MV-4-11 (cell line): ENCODE measurements at regions not wholly inside any gene's neighbourhood (a gene's known extent, or its start where the extent isn't known, plus 50 kb on each side); places are given as distances from the start of the nearest gene placed in this dataset.
"Not testable (repeated sequence)": the region's sequence is repeated elsewhere in the genome, so short reads cannot be mapped to it uniquely, and the experiment has no call there.

Source experiments
- DNase-seq: peaks from one replicate; lab custom pipeline; 2025; lab: John Stamatoyannopoulos, UW

DNA sequence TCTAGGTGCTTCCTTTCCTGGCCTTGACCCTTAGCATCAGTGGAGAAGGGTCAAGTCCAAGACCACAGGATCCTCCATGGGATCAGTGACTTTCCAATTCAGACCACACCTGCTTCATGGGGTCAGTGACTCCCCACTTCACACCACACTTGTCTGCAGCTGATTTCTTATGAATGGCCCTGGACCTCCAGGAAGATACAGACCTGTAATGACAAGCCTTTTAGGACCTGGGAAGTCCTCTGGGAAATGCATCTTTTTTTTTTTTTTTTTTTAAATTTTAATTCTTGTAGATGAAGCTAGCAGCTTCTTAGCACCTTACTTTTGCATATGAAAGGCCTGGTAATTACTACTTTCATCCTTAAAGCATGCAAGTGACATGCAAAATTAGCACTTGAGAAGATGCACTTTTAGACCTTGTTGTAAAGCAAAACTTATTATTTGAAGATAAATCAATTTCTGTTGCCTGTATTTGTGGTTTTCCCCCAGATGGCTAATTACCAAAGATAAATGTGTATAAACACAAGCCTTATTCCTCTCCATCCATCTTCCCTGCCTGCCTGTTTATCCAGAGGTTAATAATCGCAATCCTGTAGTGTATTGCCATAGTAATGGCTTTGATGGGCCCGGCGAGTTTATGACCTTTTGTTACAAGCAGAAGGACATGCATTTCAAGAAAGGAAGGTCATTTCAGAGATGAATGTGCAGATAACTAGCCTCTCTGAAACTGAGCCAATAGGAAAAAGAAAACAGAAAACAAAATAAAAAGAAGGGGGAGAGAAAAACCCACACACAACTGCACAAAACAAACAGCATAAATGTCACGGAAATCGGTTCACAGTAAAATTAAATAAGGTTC is 1018.7 kb downstream of the TYW1 start:
- DNase-seq: no peak

DNA sequence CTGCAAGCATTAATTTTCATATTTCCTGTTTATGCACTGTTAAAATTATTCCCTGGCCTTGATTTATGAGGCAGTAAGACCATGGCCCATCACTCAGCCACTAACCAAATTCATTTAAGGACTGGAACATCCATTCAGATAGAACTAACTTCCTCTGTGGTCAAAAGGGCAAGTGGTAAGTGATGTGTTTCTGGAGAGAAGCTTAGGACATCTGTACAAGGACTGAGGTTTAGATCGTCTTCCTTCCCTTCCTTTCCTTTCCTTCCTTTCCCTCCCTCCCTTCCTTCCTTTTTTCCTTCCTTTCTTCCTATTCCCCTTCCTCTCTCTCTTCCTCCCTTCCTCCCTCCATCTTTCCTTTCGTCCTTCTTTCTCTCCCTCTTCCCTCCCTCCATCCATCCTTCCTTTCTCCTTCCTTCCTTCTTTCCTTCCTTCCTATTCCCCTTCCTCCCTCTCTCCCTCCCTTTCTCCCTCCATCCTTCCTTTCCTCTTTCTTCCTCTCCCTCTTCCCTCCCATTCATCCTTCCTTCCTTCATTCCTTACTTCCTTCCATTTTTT is 1019.4 kb downstream of the TYW1 start:
- no peak for DNase-seq

DNA sequence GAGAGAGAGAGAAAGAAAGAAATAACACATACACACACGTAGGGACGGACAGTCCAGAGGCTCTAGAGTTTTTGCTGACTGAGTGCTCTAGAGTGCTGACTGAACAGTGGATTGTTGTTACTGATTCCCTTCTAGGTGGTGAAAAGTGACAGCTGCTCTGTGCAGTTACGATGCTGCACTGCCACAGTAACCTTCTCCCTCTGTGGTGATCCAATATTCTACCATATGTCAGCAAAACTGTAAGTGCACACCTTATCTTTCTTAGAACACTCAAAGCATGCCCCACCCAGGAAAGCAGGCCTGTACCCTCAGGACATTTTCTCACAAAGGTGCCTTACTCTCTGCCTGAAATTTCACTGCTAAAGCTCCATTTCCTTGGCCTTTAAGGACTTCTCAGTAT is 1023.5 kb downstream of the TYW1 start:
- DNase-seq: no peak

DNA sequence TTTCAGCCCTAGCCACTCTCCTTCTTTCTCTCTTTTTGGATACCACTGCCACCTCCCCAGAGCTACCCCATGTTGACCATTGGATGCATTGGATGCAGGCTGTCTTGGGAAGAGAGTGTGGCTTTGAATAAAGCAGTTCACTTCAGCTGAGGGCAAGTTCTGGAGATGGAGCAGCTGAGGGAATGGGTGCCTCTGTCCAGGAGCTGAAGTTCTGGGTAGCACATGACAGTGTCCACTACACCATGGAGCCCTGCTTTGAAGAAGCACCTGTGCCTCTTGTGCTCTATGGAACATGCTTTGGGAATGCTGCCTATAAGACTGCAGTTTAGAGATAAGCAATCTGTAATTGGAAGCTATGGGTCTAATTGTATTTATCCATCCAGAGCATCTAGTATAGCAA is 1028.7 kb downstream of the TYW1 start:
- DNase-seq: no peak

DNA sequence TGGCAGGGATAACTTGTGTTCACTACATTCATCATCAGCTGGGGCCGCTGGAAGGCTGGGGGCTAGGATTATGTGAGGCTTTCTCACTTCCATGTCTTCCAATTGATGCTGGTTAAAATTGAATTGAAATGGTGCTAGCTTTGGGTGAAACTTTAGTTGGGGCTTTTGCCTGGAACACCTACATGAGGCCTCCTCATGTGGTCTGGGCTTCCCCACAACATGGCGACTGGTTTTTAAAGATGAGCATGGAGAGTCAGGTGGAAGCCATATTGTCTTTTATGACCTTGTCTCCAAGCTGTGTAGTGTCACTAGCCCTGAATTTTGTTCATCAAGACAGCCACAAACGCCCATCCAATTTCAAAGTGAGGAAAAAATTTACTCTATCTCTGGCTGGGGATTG is 1033.9 kb downstream of the TYW1 start:
- no peak for DNase-seq

DNA sequence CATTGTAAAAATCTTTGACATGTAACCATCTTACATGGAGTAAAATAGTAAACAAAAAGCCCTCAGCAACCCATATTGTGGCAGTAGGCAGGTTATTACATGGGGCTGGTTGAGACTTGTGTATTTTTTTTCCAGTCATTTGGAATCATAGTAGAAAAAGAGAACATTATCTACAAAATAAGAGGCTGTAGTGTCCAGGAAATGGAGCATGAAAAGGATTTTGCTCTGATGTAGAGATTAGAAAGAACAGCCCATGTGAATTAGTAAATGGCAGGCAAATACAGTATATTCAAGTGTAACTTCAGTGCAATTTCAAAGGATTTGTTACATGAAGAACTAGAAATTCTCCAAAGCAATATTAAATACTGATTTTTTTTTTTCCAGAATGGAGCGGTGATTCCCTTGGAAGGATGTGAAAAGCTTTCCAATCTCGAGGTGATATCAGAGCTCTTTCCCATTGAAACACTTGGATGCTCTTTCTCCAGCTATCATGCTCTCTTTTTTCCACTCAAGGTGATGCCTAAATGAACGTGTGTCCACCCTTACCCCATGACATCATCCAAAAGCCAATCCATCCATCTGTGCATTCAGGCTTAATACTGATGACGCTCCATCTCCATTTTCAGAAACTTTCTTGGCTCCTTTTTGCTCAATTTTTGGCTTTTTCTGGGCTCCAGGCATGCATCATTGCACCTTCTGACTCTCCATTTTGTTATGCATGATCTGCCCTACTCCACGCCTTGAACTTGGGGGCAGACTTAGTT is 1034.7 kb downstream of the TYW1 start:
- no peak for DNase-seq

DNA sequence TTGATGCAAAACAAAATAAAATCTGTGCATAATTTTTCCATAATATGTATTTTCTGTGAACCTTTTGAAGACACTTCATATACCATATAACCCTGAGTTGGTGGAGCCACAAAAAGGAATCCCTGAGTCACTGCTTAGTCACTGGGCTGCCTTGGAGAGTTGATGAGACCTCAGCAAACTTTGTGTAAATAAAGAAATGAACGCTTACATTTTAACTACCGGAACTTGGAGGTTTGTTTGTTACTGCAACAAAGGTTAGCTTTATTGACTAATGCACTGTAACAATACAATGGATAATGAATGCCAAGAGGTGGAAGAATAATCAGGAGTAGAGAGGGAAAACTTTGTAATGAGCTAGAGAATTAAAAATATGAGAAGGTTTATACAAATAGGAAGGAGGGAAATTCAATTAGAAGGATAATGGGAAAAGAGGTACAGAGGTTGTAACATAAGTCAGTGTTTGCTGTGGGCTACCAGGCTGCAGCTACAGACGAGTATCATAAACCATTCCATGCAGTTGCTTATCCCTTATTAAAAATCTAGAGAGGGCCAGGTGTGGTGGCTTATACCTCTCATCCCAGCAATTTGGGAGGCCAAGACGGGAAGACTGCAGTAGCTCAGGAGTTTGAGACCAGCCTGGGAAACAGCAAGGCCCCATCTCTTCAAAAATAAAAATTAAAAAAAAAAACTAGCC is 1042.1 kb downstream of the TYW1 start:
- DNase-seq: no peak

DNA sequence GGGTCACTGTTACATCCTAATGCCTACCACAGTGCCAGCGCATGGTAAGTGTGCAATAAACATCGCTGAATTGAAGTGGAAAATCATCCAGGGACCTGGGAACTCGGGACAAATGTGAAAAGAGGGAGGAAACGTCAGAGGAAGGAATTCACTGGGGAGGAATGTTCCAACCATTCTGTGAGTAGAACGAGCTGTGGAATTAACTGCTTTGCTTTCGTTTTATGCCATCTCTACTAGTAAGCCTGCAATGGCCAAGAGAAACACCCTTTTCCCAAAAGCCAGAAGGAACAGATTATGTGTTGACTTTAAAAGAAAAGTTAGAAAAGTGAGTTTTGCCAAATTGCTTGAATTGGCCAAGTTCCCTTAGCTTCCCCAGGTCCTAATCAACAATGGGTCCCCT is 1044.9 kb downstream of the TYW1 start:
- no peak for DNase-seq

DNA sequence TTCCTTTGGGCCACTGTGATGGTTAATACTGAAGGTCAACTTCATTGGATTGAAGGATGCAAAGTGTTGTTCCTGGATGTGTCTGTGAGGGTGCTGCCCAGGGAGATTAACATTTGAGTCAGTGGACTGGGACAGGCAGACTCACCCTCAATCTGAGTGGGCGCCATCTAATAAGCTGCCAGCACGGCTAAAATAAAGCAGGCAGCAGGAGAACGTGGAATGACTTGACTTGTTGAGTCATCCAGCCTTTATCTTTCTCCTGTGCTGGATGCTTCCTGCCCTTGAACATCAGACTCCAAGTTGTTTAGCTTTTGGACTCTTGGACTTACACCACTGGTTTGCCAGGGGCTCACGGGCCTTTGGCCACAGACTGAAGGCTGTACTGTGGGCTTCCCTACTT is 1046.9 kb downstream of the TYW1 start:
- DNase-seq: no peak

DNA sequence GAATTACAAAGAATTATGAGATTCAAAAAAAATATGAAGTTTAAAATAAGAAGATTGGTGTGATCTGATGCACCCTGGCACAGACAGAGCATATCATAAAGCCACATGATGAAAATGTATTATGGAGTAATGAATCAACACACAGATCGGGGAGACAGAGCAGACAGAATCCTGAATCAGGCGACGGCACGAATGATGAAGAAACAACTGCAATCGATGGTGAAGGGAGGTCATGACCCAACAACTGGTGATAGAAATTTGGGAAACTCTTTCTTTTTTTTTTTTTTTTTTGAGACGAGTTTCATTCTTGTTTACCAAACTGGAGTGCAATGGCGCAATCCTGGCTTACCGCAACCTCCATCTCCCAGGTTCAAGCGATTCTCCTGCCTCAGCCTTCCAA is 1054.0 kb downstream of the TYW1 start:
- no peak for DNase-seq

DNA sequence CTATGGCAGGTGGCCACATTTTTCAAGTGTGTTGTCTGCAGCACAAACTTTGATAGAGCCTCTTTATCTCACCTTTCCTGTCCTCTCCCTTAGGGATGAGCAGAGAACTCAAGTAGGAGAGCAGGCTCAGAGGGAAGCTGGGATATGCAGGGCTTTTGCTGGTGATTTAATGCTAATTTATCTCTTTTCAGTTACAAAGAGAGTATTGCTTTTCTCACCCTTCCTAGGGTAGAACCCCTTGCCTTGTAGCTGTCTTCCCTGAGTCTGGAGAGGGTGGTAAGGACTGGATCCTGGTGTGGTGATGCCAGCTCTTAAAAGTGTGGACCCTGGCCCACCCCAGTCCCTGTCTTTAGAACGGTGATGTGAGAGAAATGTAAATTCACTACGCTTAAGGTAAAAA is 1061.4 kb downstream of the TYW1 start:
- no peak for DNase-seq

DNA sequence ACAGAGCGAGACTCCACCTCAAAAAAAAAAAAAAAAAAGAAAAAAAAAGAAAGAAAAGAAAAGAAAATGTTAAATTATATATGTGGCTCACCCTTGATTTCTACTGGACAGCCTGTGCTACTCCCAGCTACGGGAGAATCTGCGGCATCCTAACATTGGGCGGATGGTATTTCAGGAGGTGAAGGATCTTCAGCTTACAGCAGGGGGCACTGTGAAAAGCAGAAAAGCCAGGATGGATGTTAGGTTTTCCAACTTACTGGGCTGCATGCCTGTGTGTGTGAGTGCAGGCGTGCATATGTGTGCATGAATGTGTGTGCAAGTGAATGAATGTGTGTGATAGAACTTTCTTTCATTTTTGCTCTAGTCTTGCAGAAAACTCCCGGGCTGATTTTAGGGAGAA is 1066.5 kb downstream of the TYW1 start:
- no peak for DNase-seq

DNA sequence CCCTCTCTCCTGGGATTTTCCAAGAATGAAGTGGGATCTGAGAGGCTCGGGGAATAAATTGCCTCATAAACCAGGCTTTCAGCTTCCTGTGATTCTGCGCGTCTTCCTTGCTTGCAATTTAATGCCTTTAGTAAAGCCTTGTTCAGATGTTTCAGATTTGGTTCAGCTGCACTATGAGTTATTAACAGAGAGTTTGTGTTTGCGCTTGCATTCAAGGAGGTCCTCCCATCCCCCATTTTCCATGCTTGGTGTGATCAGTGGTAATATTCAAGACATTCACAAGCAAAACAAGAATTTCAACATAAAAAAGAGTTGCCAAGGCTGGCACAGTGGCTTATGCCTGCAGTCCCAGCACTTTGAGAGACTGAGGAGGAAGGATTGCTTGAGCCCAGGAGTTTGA is 1068.9 kb downstream of the TYW1 start:
- DNase-seq: no peak

DNA sequence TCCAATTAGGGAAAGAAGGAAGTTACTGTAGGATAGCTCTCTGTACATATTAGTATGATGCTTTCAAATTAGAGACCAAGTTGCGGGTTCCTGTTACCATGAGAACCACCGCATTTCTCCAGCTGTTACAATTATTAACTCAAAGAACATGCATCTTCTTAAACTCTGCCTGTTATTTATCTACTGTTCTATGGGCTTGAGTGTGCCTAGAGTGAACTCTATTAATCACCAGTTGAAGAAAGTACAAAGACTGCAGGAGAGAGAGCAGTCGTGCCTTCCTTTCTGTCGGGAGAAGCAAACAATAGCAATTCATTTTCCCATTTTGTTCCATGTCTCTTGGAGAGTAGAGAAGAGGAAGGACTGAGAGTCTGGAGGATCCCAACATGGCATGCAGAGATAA is 1071.2 kb downstream of the TYW1 start:
- no peak for DNase-seq

DNA sequence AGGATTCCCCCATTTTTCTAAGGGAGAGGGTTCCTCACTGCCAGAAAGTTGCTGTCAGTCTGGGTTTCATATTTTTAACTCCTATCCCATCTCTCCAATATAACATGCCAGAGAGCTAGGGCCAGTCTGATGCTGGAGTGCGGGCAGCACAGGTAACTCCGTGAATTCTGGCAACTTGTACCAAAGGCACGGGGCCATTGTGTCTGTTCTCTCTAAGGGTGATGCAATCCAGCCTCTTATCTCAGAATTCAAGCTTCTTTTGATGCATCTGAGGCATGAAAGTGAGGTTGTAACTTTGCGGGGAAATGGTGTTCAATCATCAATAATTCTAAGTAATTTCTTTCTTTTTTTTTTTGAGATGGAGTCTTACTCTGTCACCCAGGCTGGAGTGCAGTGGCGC is 1074.4 kb downstream of the TYW1 start:
- no peak for DNase-seq

DNA sequence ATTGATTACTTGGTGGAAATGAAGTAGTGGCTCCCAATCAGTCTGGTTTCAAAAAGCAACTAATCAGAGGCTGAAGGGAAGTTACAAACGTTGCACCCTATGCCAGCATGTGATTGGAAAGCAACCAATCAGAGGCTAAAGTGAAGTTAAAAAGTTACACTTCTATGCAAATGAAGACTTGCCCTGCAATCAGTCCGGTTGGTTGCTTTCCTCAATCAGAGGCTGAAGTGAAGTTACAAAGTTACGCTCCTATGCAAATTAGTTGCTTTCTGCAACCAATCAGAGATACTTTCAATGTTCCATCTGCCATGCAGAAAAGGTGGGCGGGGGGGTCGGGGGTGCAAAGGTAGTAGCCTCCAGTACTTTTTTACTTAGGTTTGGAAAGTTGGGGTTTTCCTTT is 1077.1 kb downstream of the TYW1 start:
- no peak for DNase-seq

DNA sequence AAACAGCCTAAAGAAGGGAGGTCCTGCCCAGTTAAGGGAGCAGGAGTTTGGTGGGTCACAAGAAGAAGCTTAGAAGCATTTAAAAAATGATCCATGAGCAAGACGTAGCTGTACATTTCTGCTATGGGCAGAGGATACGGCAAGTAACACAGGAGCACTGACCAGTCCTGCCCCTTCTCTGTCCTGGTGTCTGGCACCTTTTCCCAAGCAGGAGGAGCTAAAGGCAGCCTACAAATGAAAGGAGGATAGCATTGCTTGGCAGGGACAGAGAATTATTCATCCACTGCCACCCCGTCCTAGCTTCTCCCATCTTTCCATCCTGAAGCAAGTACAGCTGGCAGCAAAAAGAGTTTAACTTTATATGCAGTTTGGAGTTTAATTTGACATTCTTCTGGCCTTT is 1077.6 kb downstream of the TYW1 start:
- DNase-seq: no peak

DNA sequence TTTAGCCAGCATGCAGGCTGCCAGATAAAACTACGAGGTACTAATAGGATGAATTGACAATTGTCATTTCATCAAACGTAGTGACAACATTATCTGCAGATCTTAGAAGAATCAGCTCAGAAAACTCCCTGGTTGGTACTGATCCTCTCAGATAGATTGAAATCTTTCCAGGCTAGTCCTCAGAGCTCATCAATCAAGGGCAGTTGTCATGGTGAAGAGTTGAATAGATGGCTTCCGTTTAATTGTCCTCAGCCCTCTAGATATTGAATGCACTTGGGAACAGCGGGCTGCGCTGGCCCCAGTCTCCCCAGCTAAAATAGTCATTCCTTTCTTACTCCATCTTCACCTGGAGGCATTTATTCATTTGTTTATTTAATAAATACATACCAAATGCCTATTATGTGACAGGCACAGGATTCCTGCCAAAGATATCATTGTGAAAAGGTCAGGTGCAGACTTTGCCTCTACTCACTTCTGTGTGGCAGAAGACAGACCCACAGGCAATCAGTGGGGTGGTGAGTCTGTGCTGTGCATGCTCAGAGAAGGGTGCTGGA is 1081.6 kb downstream of the TYW1 start:
- DNase-seq: no peak

DNA sequence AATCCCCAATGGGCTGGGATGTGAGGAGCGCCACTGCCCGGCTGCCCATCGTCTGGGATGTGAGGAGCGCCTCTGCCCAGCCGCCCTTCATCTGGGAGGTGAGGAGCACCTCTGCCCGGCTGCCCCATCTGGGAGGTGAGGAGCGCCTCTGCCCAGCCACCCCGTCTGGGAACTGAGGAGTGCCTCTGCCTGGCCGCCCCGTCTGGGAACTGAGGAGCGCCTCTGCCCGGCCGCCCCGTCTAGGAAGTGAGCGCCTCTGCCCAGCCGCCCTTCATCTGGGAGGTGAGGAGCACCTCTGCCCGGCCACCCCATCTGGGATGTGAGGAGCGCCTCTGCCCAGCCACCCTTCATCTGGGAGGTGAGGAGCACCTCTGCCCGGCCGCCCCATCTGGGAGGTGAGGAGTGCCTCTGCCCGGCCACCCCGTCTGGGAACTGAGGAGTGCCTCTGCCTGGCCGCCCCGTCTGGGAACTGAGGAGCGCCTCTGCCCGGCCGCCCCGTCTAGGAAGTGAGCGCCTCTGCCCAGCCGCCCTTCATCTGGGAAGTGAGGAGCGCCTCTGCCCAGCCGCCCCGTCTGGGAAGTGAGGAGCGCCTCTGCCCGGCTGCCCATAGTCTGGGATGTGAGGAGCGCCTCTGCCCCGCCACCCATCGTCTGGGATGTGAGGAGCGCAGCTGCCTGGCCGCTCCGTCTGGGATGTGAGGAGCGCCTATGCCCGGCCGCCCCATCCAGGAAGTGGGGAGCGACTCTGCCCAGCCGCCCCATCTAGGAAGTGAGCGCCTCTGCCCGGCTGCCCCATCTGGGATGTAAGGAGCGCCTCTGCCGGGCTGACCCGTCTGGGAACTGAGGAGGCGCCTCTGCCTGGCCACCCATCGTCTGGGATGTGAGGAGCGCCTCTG is 1085.7 kb downstream of the TYW1 start:
- not testable (repeated sequence) for DNase-seq

DNA sequence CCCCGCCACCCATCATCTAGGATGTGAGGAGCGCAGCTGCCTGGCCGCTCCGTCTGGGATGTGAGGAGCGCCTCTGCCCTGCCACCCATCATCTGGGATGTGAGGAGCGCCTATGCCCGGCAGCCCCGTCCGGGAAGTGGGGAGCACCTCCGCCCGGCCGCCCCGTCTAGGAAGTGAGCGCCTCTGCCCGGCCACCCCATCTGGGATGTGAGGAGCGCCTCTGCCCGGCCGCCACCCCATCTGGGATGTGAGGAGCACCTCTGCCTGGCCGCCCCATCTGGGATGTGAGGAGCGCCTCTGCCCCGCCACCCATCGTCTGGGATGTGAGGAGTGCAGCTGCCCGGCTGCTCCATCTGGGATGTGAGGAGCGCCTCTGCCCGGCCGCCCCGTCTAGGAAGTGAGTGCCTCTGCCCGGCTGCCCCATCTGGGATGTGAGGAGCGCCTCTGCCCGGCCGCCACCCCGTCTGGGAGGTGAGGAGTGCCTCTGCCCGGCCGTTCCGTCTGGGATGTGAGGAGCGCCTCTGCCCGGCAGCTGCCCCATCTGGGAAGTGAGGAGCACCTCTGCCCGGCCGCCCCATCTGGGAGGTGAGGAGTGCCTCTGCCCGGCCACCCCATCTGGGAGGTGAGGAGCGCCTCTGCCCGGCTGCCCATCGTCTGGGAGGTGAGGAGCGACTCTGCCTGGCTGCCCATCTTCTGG is 1086.5 kb downstream of the TYW1 start:
- DNase-seq: not testable (repeated sequence)

DNA sequence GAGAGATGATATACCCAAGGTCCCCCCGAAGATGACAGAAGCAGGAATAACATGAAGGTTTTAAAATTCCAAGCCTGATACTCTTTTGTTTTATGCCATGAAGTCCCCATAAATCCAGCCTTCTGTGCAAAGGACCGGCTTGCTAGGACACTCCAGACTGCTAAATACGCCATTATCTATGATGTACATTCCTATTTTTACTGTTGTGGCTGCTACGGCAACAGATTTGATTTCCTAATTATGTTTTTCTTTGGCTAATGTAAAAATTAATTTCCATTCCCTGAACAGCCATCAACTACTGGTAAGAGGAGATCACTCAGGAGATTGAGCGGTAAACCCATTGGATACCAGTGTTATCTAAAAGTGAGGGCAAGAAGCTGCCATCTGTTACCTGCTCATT is 1090.8 kb downstream of the TYW1 start:
- no peak for DNase-seq
